SK-N-SH (cell line): ENCODE measurements at regions not wholly inside any gene's neighbourhood (a gene's known extent, or its start where the extent isn't known, plus 50 kb on each side); places are given as distances from the start of the nearest gene placed in this dataset.

ENCODE experiments used
- EP300 ChIP-seq, 2 experiments: IDR thresholded peaks; 2 replicates each; pipeline versions ENCODE4 v1.4.0 to v1.6.1; 2012; ENCODE audit warnings: borderline replicate concordance in 1 of 2, low read depth in 1 of 2, low read length in 1 of 2
- FOSL2 ChIP-seq: IDR thresholded peaks from 2 replicates; pipeline ENCODE4 v1.4.0; 2012; ENCODE audit warnings: low read depth, mild to moderate bottlenecking, moderate library complexity, borderline replicate concordance
- POLR2AphosphoS5 ChIP-seq: IDR thresholded peaks from 2 replicates; pipeline ENCODE4 v1.6.1; 2012; ENCODE audit warnings: low read depth, low read length
- RAD21 ChIP-seq: IDR thresholded peaks from 2 replicates; pipeline ENCODE4 v1.6.1; 2012; ENCODE audit warnings: mild to moderate bottlenecking, low read length
- RFX5 ChIP-seq: IDR thresholded peaks from 2 replicates; pipeline ENCODE4 v1.6.1; 2012; ENCODE audit warnings: mild to moderate bottlenecking, improper control_type of control experiment, low read length
- SIN3A ChIP-seq: IDR thresholded peaks from 2 replicates; pipeline ENCODE4 v1.6.1; 2012; ENCODE audit warnings: low read depth, mild to moderate bottlenecking, low read length, moderate library complexity, borderline replicate concordance
- USF2 ChIP-seq: fragments of 150-350 bp; IDR thresholded peaks from 2 replicates; pipeline ENCODE4 v1.6.1; 2017; ENCODE audit warnings: antibody characterized with exemption, low read length, low read depth, borderline replicate concordance
- TF ChIP-seq, protein P1 (sequence below): fragments of 200-600 bp; sonication (generic); IDR thresholded peaks from 2 replicates; pipeline ENCODE4 v1.6.1; 2017; ENCODE audit warnings: antibody characterized with exemption, mild to moderate bottlenecking, moderate library complexity
- TF ChIP-seq, protein P2 (sequence below): IDR thresholded peaks from 2 replicates; pipeline ENCODE4; 2012

DNA sequence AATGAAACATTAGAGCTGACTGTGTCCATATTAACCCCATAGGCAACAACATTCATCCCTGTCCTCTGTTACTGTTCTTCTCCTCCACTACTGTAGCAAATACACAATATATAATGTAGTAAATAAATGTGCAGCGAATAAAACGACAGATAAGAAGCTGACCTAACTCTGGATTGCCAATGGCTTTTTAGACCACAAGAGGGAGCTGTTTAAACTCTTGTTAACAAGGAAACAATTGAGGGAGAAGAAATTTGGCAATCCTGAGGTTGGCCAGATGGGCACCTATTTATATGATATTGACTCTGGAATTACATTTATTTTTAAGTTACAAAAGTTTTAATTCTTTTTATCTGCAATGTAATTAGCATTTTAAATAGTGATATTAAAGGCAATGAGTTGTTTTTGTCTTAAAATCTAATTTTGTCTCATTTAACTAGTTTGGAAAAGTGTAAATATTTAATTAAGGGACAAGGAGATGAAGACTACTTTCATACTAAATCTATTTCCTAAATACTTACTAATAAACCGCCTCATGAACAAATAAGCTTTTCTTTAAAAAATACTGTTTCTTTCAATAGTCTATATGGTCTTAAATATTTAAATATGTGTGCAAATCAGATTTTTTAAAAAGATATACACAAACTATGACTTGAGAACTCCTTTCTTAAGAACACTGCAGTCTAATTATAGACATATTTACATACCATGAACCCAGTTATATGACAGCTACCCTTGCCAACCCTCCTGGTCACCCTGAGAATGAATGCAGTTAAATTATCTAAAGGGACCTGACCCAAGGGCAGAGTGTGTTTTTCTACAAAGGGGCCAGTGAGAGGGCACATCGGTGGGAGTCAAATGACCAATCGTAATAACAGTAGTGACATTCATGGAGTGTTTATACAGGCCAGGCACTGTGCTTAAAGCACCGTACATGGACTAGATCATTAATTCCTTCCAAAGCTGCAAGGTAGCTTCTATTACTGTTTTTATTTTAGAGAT lies 52.9 kb upstream of the HPF1 start:
- TF ChIP-seq, protein P1, sequence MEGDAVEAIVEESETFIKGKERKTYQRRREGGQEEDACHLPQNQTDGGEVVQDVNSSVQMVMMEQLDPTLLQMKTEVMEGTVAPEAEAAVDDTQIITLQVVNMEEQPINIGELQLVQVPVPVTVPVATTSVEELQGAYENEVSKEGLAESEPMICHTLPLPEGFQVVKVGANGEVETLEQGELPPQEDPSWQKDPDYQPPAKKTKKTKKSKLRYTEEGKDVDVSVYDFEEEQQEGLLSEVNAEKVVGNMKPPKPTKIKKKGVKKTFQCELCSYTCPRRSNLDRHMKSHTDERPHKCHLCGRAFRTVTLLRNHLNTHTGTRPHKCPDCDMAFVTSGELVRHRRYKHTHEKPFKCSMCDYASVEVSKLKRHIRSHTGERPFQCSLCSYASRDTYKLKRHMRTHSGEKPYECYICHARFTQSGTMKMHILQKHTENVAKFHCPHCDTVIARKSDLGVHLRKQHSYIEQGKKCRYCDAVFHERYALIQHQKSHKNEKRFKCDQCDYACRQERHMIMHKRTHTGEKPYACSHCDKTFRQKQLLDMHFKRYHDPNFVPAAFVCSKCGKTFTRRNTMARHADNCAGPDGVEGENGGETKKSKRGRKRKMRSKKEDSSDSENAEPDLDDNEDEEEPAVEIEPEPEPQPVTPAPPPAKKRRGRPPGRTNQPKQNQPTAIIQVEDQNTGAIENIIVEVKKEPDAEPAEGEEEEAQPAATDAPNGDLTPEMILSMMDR: peak; percentile 93
- TF ChIP-seq RAD21 (peak; percentile 81), FOSL2 (no peak), USF2 (no peak), POLR2AphosphoS5 (no peak), SIN3A (no peak), RFX5 (no peak), EP300 (IDR thresholded peaks at IDR 0.05; ENCODE audit: borderline replicate concordance in 1 of 2, low read depth in 1 of 2, low read length in 1 of 2) (no peak)
- TF ChIP-seq, protein P2, sequence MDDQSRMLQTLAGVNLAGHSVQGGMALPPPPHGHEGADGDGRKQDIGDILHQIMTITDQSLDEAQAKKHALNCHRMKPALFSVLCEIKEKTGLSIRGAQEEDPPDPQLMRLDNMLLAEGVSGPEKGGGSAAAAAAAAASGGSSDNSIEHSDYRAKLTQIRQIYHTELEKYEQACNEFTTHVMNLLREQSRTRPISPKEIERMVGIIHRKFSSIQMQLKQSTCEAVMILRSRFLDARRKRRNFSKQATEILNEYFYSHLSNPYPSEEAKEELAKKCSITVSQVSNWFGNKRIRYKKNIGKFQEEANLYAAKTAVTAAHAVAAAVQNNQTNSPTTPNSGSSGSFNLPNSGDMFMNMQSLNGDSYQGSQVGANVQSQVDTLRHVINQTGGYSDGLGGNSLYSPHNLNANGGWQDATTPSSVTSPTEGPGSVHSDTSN: no peak
